SU-DHL-6 (cell line): ENCODE measurements at regions not wholly inside any gene's neighbourhood (a gene's known extent, or its start where the extent isn't known, plus 50 kb on each side); places are given as distances from the start of the nearest gene placed in this dataset.

Experiments used
- EZH2phosphoT487 ChIP-seq: fragments of 200-600 bp; sonication (generic), shearing (Covaris generic); conservative IDR thresholded peaks from 2 replicates; pipeline ENCODE4 v1.6.1; 2018; ENCODE audit warnings: mild to moderate bottlenecking, antibody characterized with exemption, low read length, moderate library complexity, mixed read lengths
- TF ChIP-seq, protein P1 (sequence below): fragments of 200-600 bp; sonication (generic); IDR thresholded peaks from one replicate; pipeline ENCODE4 v1.5.1; 2017; ENCODE audit warnings: antibody characterized with exemption, mild to moderate bottlenecking, low read length, moderate library complexity; ENCODE audit not compliant: insufficient read depth, poor library complexity, severe bottlenecking

- TF ChIP-seq, protein P1, sequence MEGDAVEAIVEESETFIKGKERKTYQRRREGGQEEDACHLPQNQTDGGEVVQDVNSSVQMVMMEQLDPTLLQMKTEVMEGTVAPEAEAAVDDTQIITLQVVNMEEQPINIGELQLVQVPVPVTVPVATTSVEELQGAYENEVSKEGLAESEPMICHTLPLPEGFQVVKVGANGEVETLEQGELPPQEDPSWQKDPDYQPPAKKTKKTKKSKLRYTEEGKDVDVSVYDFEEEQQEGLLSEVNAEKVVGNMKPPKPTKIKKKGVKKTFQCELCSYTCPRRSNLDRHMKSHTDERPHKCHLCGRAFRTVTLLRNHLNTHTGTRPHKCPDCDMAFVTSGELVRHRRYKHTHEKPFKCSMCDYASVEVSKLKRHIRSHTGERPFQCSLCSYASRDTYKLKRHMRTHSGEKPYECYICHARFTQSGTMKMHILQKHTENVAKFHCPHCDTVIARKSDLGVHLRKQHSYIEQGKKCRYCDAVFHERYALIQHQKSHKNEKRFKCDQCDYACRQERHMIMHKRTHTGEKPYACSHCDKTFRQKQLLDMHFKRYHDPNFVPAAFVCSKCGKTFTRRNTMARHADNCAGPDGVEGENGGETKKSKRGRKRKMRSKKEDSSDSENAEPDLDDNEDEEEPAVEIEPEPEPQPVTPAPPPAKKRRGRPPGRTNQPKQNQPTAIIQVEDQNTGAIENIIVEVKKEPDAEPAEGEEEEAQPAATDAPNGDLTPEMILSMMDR = no peak
- TF ChIP-seq EZH2phosphoT487 = no peak
These were observed 154.9 kb downstream of the ZNF648 start for GRCh38 chr1:181906631-181907030.
